IMR-90 (cell line): ENCODE measurements at regions not wholly inside any gene's neighbourhood (a gene's known extent, or its start where the extent isn't known, plus 50 kb on each side); places are given as distances from the start of the nearest gene placed in this dataset.

Experiments
- ATAC-seq: fragments of 200-7000 bp; cut with Tn5 transposase; 2 replicates; pipeline ENCODE4 v1.9.1; 2020; ENCODE audit warnings: low read depth, mild to moderate bottlenecking, moderate library complexity
- BruUV-seq: library from RNA; stranded (reverse); fragments of 400-500 nt; replicated peaks from 2 replicates; lab custom pipeline; 2021; lab: Mats Ljungman, UMichigan
- CTCF ChIA-PET: fragments of 300-600 bp; formaldehyde crosslinking; extraction: SDS; loops from one replicate; lab custom pipeline; 2021; ENCODE audit warnings: antibody characterized with exemption; lab: Yijun Ruan, JAX
- POLR2A ChIA-PET: fragments of 300-600 bp; sonication (Branson Sonifier 250); formaldehyde crosslinking; loops from one replicate; lab custom pipeline; 2022; ENCODE audit warnings: antibody characterized with exemption; ENCODE audit not compliant: unreplicated experiment; lab: Charles Lee
- DNase-seq: peaks from one replicate; pipeline ENCODE4 v3.0.0; 2013
- H2AFZ ChIP-seq: replicated peaks from 2 replicates; pipeline ENCODE3; 2013; ENCODE audit warnings: low read length, mild to moderate bottlenecking; ENCODE audit not compliant: poor library complexity
- H2AK5ac ChIP-seq: 2 replicates; pipeline ENCODE4 v1.6.1; 2013; ENCODE audit warnings: low read depth, low read length, inconsistent platforms
- H2AK9ac ChIP-seq: replicated peaks from 2 replicates; pipeline ENCODE3; 2013; ENCODE audit warnings: mild to moderate bottlenecking, low read depth, low read length, moderate library complexity; ENCODE audit not compliant: poor library complexity
- H2BK120ac ChIP-seq: 2 replicates; pipeline ENCODE4 v1.6.1; 2013; ENCODE audit warnings: low read depth, low read length, inconsistent platforms
- H2BK15ac ChIP-seq: 3 replicates; pipeline ENCODE4 v1.6.1; 2013; ENCODE audit warnings: low read depth, low read length, inconsistent platforms
- H2BK20ac ChIP-seq: 2 replicates; pipeline ENCODE4 v1.6.1; 2013; ENCODE audit warnings: low read depth, mild to moderate bottlenecking, inconsistent platforms, low read length, moderate library complexity
- H2BK5ac ChIP-seq: 2 replicates; pipeline ENCODE4 v1.6.1; 2013; ENCODE audit warnings: mild to moderate bottlenecking, low read depth, low read length, inconsistent platforms; ENCODE audit not compliant: poor library complexity, severe bottlenecking
- H3K14ac ChIP-seq: replicated peaks from 2 replicates; pipeline ENCODE4 v1.6.1; 2013; ENCODE audit warnings: low read depth, low read length, inconsistent platforms
- H3K18ac ChIP-seq: 2 replicates; pipeline ENCODE4 v1.6.1; 2013; ENCODE audit warnings: low read depth, low read length, control low read depth
- H3K23ac ChIP-seq: 2 replicates; pipeline ENCODE4 v1.6.1; 2013; ENCODE audit warnings: low read depth, low read length, inconsistent platforms
- H3K27ac ChIP-seq: 2 replicates; pipeline ENCODE4 v1.5.1; 2013; ENCODE audit warnings: mild to moderate bottlenecking, control low read depth, low read length; ENCODE audit not compliant: insufficient read depth
- H3K27me3 ChIP-seq: 2 replicates; pipeline ENCODE4 v1.6.1; 2013; ENCODE audit warnings: low read length; ENCODE audit not compliant: control insufficient read depth, insufficient read depth
- H3K36me3 ChIP-seq: 2 replicates; pipeline ENCODE4 v1.6.1; 2013; ENCODE audit warnings: low read length, mixed read lengths; ENCODE audit not compliant: control insufficient read depth, insufficient read depth
- H3K4ac ChIP-seq: 2 replicates; pipeline ENCODE4 v1.6.1; 2013; ENCODE audit warnings: low read depth, low read length, inconsistent platforms
- H3K4me1 ChIP-seq: 2 replicates; pipeline ENCODE4 v1.6.1; 2013; ENCODE audit warnings: low read length, mixed read lengths; ENCODE audit not compliant: control insufficient read depth, insufficient read depth
- H3K4me2 ChIP-seq: 2 replicates; pipeline ENCODE4 v1.6.1; 2013; ENCODE audit warnings: low read depth, mild to moderate bottlenecking, control low read depth, low read length, moderate library complexity
- H3K4me3 ChIP-seq: 2 replicates; pipeline ENCODE4 v1.5.1; 2013; ENCODE audit warnings: low read depth, mild to moderate bottlenecking, control low read depth, low read length, moderate library complexity; ENCODE audit not compliant: insufficient read depth
- H3K56ac ChIP-seq: 2 replicates; pipeline ENCODE4 v1.6.1; 2013; ENCODE audit warnings: low read length, inconsistent platforms; ENCODE audit not compliant: insufficient read depth; ENCODE audit errors: extremely low read depth
- H3K79me1 ChIP-seq, 2 experiments: 2 replicates each; pipeline ENCODE4 v1.6.1; 2013; ENCODE audit warnings: low read length in 2 of 2, inconsistent platforms in 1 of 2, low read depth in 1 of 2
- H3K9ac ChIP-seq: 2 replicates; pipeline ENCODE4 v1.6.1; 2013; ENCODE audit warnings: low read depth, low read length, control low read depth
- H3K9me1 ChIP-seq: 2 replicates; pipeline ENCODE4 v1.6.1; 2013; ENCODE audit warnings: low read length, inconsistent platforms; ENCODE audit not compliant: insufficient read depth
- H3K9me3 ChIP-seq: 2 replicates; pipeline ENCODE4 v1.6.1; 2013; ENCODE audit warnings: low read length; ENCODE audit not compliant: control insufficient read depth, insufficient read depth
- H4K20me1 ChIP-seq: 2 replicates; pipeline ENCODE4 v1.6.1; 2013; ENCODE audit warnings: low read length, inconsistent platforms; ENCODE audit not compliant: insufficient read depth
- H4K5ac ChIP-seq: 2 replicates; pipeline ENCODE4 v1.6.1; 2013; ENCODE audit warnings: mild to moderate bottlenecking, low read depth, low read length, control low read depth
- H4K8ac ChIP-seq, 2 experiments: 2 replicates each; pipeline ENCODE4 v1.6.1; 2013; ENCODE audit warnings: low read depth in 2 of 2, low read length in 2 of 2, control low read depth in 1 of 2, inconsistent platforms in 1 of 2
- H4K91ac ChIP-seq: 2 replicates; pipeline ENCODE4 v1.6.1; 2013; ENCODE audit warnings: low read depth, low read length, inconsistent platforms; ENCODE audit not compliant: insufficient read depth
- BHLHE40 ChIP-seq: fragments of 150-350 bp; IDR thresholded peaks from 2 replicates; pipeline ENCODE4 v1.6.1; 2016; ENCODE audit warnings: mild to moderate bottlenecking, low read depth, low read length
- CEBPB ChIP-seq: IDR thresholded peaks from 2 replicates; pipeline ENCODE4 v1.6.1; 2012; ENCODE audit warnings: low read depth, low read length, improper control_type of control experiment
- CHD1 ChIP-seq: IDR thresholded peaks from 2 replicates; pipeline ENCODE4 v1.6.1; 2012; ENCODE audit warnings: low read depth, low read length, improper control_type of control experiment
- CTCF ChIP-seq: conservative IDR thresholded peaks from 2 replicates; pipeline ENCODE4 v1.5.1; 2012; ENCODE audit warnings: mild to moderate bottlenecking, low read depth, low read length, improper control_type of control experiment
- FOS ChIP-seq: fragments of 150-350 bp; IDR thresholded peaks from 2 replicates; pipeline ENCODE4 v1.6.1; 2016; ENCODE audit warnings: low read depth, low read length
- MAFK ChIP-seq: IDR thresholded peaks from 2 replicates; pipeline ENCODE4 v1.6.1; 2012; ENCODE audit warnings: low read depth, low read length, improper control_type of control experiment
- MAZ ChIP-seq: IDR thresholded peaks from 2 replicates; pipeline ENCODE4 v1.6.1; 2012; ENCODE audit warnings: low read depth, mild to moderate bottlenecking, low read length, improper control_type of control experiment, moderate library complexity, borderline replicate concordance
- MXI1 ChIP-seq: IDR thresholded peaks from 2 replicates; pipeline ENCODE4 v1.6.1; 2012; ENCODE audit warnings: low read depth, mild to moderate bottlenecking, low read length, moderate library complexity, borderline replicate concordance
- NFE2L2 ChIP-seq: fragments of 150-350 bp; IDR thresholded peaks from 2 replicates; pipeline ENCODE4 v1.6.1; 2016; ENCODE audit warnings: low read depth, mild to moderate bottlenecking, low read length
- POLR2A ChIP-seq: IDR thresholded peaks from 2 replicates; pipeline ENCODE4 v1.6.1; 2012; ENCODE audit warnings: mild to moderate bottlenecking, low read depth, low read length
- RAD21 ChIP-seq: IDR thresholded peaks from 2 replicates; pipeline ENCODE4 v1.6.1; 2012; ENCODE audit warnings: low read length, improper control_type of control experiment
- RCOR1 ChIP-seq: IDR thresholded peaks from 2 replicates; pipeline ENCODE4 v1.6.1; 2012; ENCODE audit warnings: mild to moderate bottlenecking, low read length, improper control_type of control experiment; ENCODE audit not compliant: insufficient replicate concordance
- RFX5 ChIP-seq: IDR thresholded peaks from 2 replicates; pipeline ENCODE4 v1.8.0; 2012; ENCODE audit warnings: low read depth, mild to moderate bottlenecking, low read length, moderate library complexity
- SMC3 ChIP-seq: fragments of 150-350 bp; IDR thresholded peaks from 2 replicates; pipeline ENCODE4 v1.6.1; 2016; ENCODE audit warnings: low read depth, mild to moderate bottlenecking, antibody characterized with exemption, low read length, moderate library complexity
- WGBS, 2 experiments: methylation state at CpG; one replicate each; pipeline versions ENCODE4 v1.1.5 to v1.1.7; 2013; ENCODE audit warnings: missing lambda C conversion rate in 2 of 2; ENCODE audit not compliant: insufficient read length in 1 of 2; ENCODE audit errors: extremely low coverage in 2 of 2; 5-methylcytosine and 5-hydroxymethylcytosine counted together
- dilution Hi-C: fragments of 300-500 bp; cut with HindIII; formaldehyde crosslinking; loops from one replicate; pipeline ENCODE4 v1.14.3; 2018; ENCODE audit warnings: low sequenced_read_pairs; ENCODE audit not compliant: unreplicated experiment
- in situ Hi-C: fragments of 300-500 bp; cut with MboI; formaldehyde crosslinking; loops from 3 replicates; pipeline ENCODE4 v1.14.3; 2019; ENCODE audit warnings: low sequenced_read_pairs, inconsistent platforms, mixed read lengths
- intact Hi-C: fragments of 100-400 bp; cut with micrococcal nuclease; formaldehyde crosslinking; loops from 2 replicates; pipeline ENCODE4 v1.10.0; 2022
- TF ChIP-seq, protein P1 (sequence below): fragments of 150-350 bp; IDR thresholded peaks from 2 replicates; pipeline ENCODE4 v1.6.1; 2016; ENCODE audit warnings: low read depth, mild to moderate bottlenecking, low read length, moderate library complexity, borderline replicate concordance
- TF ChIP-seq, protein P2 (sequence below): fragments of 150-350 bp; IDR thresholded peaks from 2 replicates; pipeline ENCODE4 v1.6.1; 2017; ENCODE audit warnings: mild to moderate bottlenecking, antibody characterized with exemption, low read length, low read depth

- Histone ChIP-seq H2BK20ac (no peak overlapping the region), H3K4me3 (no peak overlapping the region), H4K91ac (no peak overlapping the region), H2AK5ac (no peak overlapping the region), H2BK120ac (no peak overlapping the region), H3K23ac (no peak overlapping the region), H3K27ac (no peak overlapping the region), H3K4me1 (no peaks in the 10 kb centered on the region), H2AK9ac (no peak overlapping the region), H4K5ac (no peak overlapping the region), H3K4me2 (no peak overlapping the region), H3K18ac (no peak overlapping the region), H4K20me1 (no peaks in the 10 kb centered on the region), H3K14ac (no peak overlapping the region), H3K4ac (no peak overlapping the region), H3K36me3 (no peaks in the 10 kb centered on the region), H2BK5ac (no peak overlapping the region), H2AFZ (no peak overlapping the region), H3K9me3 (no peaks in the 10 kb centered on the region), H3K27me3 (no peaks in the 10 kb centered on the region), H3K56ac (no peak overlapping the region), H3K9me1 (no peaks in the 10 kb centered on the region), H3K9ac (no peak overlapping the region), H2BK15ac (no peak overlapping the region), H3K79me1 (no peaks in the 10 kb centered on the region), H4K8ac (no peak overlapping the region)
- ChIA-PET CTCF (no interaction called here), POLR2A (no interaction called here)
- intact Hi-C loops (no loop called here), in situ Hi-C loops (no loop called here), dilution Hi-C loops (no loop called here)
- WGBS, 2 experiments, result no CpG with 5 or more reads among the region's 1 CpG
- BruUV-seq, result no TSS peak
- TF ChIP-seq SMC3 (no peak), CHD1 (no peak), RFX5 (no peak), POLR2A (no peak), MAFK (no peak), NFE2L2 (no peak), CTCF (no peak), MXI1 (no peak), CEBPB (no peak), FOS (no peak), MAZ (no peak), BHLHE40 (no peak), RAD21 (no peak), RCOR1 (no peak)
- TF ChIP-seq, protein P1, sequence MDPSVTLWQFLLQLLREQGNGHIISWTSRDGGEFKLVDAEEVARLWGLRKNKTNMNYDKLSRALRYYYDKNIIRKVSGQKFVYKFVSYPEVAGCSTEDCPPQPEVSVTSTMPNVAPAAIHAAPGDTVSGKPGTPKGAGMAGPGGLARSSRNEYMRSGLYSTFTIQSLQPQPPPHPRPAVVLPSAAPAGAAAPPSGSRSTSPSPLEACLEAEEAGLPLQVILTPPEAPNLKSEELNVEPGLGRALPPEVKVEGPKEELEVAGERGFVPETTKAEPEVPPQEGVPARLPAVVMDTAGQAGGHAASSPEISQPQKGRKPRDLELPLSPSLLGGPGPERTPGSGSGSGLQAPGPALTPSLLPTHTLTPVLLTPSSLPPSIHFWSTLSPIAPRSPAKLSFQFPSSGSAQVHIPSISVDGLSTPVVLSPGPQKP, result no peak
- TF ChIP-seq, protein P2, sequence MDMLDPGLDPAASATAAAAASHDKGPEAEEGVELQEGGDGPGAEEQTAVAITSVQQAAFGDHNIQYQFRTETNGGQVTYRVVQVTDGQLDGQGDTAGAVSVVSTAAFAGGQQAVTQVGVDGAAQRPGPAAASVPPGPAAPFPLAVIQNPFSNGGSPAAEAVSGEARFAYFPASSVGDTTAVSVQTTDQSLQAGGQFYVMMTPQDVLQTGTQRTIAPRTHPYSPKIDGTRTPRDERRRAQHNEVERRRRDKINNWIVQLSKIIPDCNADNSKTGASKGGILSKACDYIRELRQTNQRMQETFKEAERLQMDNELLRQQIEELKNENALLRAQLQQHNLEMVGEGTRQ, result no peak
- DNase-seq (no peak), ATAC-seq (no peak)
Observed at GRCh38 chr10:18968159-18968558, 80.4 kb upstream of the MALRD1 start.
